ENCODE measurements at regions not wholly inside any gene's neighbourhood (a gene's known extent, or its start where the extent isn't known, plus 50 kb on each side); places are given as distances from the start of the nearest gene placed in this dataset.

DNA sequence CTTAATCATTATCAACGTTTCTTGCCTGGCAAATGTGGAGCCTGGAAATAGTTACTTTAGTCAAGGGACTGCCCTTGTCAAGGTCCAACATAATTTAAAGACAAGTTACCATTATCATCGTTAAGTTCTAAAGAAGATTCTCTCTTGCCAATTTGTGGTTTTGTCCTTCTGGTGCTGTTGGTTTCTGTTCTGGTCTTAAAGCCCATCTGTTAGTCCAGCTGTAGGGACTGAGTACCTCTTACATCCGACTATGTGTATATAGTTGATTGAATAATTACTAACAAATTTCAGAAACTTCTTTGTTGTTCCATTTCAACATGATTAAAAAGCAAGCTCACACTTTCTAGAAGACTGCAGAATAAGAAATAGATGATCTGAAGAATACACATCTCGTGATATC, 1854.9 kb downstream of the MAT2B start:
- no peak for TF ChIP-seq RAD21 (conservative IDR thresholded peaks at IDR 0.05)
- H3K9me3 ChIP-seq (ENCODE audit: low read length): no peaks in the 10 kb centered on the region
- no peak overlapping the region for H3K9ac ChIP-seq (ENCODE audit: low read length)
- H2AFZ ChIP-seq (ENCODE audit: low read depth, low read length): no peak overlapping the region
- no peaks in the 10 kb centered on the region for H3K27me3 ChIP-seq (ENCODE audit: insufficient read depth, low read depth, low read length)
- no peaks in the 10 kb centered on the region for H3F3A ChIP-seq (ENCODE audit: insufficient read depth, low read length, poor library complexity, severe bottlenecking)
- H3K27ac ChIP-seq (ENCODE audit: low read length): no peak overlapping the region
- no peak overlapping the region for H3K4me3 ChIP-seq (ENCODE audit: low read length)
- H4K20me1 ChIP-seq (ENCODE audit: insufficient read depth): no peaks in the 10 kb centered on the region
- H3K79me2 ChIP-seq (replicated peaks; ENCODE audit: insufficient read depth, low read length): no peaks in the 10 kb centered on the region
- no peaks in the 10 kb centered on the region for H3K36me3 ChIP-seq (ENCODE audit: insufficient read depth, low read length)
- no peak overlapping the region for H3K4me2 ChIP-seq (ENCODE audit: low read length)
- no peaks in the 10 kb centered on the region for H3K9me2 ChIP-seq (ENCODE audit: insufficient read depth, low read length)

DNA sequence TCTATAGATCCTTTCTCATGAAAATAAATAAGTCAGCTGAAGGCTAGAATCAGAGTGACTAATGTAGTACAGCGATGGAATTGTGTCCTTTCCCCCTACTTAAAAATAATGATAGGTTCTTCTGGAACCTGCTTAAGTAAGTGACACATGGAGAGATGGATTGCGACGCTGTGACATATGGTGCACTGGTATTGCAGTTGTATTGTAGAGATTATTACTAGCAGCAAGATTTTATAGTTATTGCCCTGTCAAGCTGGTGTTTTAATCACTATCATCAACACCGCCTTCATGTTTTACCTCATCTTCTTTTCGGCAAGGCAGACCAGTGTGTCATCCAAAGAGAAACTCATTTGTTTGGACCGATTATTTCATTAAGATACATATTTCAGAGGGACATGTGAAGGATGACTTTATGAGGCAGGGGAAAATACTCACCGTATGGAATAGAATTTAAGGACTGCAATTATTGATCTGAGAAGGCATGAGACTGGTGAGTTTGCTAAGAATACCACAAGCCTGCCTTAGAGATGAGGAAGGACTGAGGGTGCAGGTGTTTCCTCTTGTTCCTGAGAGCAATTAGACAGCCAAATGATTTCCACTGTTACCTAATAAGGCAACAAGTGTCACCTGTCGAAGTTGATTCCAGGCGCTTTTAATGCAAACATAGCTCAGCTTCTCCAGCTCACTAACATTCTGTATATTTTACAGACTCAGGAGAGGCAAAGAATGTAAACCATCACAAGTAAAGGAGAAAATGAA, 1855.5 kb downstream of the MAT2B start:
- H2AFZ ChIP-seq (ENCODE audit: low read depth, low read length): no peak overlapping the region
- H4K20me1 ChIP-seq (ENCODE audit: insufficient read depth): no peaks in the 10 kb centered on the region
- H3K9me2 ChIP-seq (ENCODE audit: insufficient read depth, low read length): no peaks in the 10 kb centered on the region
- H3K27me3 ChIP-seq (ENCODE audit: insufficient read depth, low read depth, low read length): no peaks in the 10 kb centered on the region
- peak overlapping the region; percentile 4 for H3K4me3 ChIP-seq (ENCODE audit: low read length)
- H3F3A ChIP-seq (ENCODE audit: insufficient read depth, low read length, poor library complexity, severe bottlenecking): no peaks in the 10 kb centered on the region
- TF ChIP-seq TAF1 (IDR thresholded peaks at IDR 0.05; ENCODE audit: low read depth) (no peak), EP300 (conservative IDR thresholded peaks at IDR 0.05; ENCODE audit: poor library complexity, severe bottlenecking) (peak; percentile 56), POLR2AphosphoS5 (IDR thresholded peaks at IDR 0.05) (peak; percentile 88)
- TF ChIP-seq, protein P1, sequence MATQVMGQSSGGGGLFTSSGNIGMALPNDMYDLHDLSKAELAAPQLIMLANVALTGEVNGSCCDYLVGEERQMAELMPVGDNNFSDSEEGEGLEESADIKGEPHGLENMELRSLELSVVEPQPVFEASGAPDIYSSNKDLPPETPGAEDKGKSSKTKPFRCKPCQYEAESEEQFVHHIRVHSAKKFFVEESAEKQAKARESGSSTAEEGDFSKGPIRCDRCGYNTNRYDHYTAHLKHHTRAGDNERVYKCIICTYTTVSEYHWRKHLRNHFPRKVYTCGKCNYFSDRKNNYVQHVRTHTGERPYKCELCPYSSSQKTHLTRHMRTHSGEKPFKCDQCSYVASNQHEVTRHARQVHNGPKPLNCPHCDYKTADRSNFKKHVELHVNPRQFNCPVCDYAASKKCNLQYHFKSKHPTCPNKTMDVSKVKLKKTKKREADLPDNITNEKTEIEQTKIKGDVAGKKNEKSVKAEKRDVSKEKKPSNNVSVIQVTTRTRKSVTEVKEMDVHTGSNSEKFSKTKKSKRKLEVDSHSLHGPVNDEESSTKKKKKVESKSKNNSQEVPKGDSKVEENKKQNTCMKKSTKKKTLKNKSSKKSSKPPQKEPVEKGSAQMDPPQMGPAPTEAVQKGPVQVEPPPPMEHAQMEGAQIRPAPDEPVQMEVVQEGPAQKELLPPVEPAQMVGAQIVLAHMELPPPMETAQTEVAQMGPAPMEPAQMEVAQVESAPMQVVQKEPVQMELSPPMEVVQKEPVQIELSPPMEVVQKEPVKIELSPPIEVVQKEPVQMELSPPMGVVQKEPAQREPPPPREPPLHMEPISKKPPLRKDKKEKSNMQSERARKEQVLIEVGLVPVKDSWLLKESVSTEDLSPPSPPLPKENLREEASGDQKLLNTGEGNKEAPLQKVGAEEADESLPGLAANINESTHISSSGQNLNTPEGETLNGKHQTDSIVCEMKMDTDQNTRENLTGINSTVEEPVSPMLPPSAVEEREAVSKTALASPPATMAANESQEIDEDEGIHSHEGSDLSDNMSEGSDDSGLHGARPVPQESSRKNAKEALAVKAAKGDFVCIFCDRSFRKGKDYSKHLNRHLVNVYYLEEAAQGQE (IDR thresholded peaks at IDR 0.05; ENCODE audit: borderline replicate concordance): no peak
- no peak overlapping the region for H3K27ac ChIP-seq (ENCODE audit: low read length)
- no peaks in the 10 kb centered on the region for H3K9me3 ChIP-seq (ENCODE audit: low read length)
- no peak overlapping the region for H3K4me2 ChIP-seq (ENCODE audit: low read length)
- H3K9ac ChIP-seq (ENCODE audit: low read length): no peak overlapping the region
- H3K79me2 ChIP-seq (replicated peaks; ENCODE audit: insufficient read depth, low read length): no peaks in the 10 kb centered on the region
- no peaks in the 10 kb centered on the region for H3K36me3 ChIP-seq (ENCODE audit: insufficient read depth, low read length)

DNA sequence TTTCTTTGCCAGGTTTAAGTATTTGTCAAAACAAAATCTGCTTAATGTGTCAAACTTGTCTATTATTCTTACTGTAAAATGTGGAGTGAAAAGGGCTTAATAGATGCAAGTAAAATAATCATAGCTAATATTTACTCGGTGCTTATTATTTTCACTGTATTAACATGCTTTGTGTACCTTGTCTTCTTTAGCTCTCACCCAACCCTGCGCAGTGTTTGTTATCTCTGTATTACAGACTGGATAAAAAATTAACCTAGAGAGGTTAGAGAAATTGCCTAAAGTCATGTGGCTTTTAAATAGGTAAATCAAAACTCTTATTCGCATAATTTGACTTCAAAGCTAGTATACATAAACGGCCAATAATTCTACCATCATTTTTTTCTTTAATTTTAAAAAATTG, 1864.8 kb downstream of the MAT2B start:
- Histone ChIP-seq H3K4me2 (ENCODE audit: low read length) (no peak overlapping the region), H3K9ac (ENCODE audit: low read length) (no peak overlapping the region), H3K27me3 (ENCODE audit: insufficient read depth, low read depth, low read length) (no peaks in the 10 kb centered on the region), H3K79me2 (replicated peaks; ENCODE audit: insufficient read depth, low read length) (no peaks in the 10 kb centered on the region), H4K20me1 (ENCODE audit: insufficient read depth) (no peaks in the 10 kb centered on the region), H2AFZ (ENCODE audit: low read depth, low read length) (no peak overlapping the region), H3K27ac (ENCODE audit: low read length) (no peak overlapping the region), H3F3A (ENCODE audit: insufficient read depth, low read length, poor library complexity, severe bottlenecking) (no peaks in the 10 kb centered on the region), H3K4me3 (ENCODE audit: low read length) (no peak overlapping the region), H3K36me3 (ENCODE audit: insufficient read depth, low read length) (no peaks in the 10 kb centered on the region), H3K9me3 (ENCODE audit: low read length) (no peaks in the 10 kb centered on the region), H3K9me2 (ENCODE audit: insufficient read depth, low read length) (no peaks in the 10 kb centered on the region)
- no peak for TF ChIP-seq SMC3 (conservative IDR thresholded peaks at IDR 0.05; ENCODE audit: poor library complexity)
- TF ChIP-seq EP300 (conservative IDR thresholded peaks at IDR 0.05; ENCODE audit: poor library complexity, severe bottlenecking): peak; percentile 49

DNA sequence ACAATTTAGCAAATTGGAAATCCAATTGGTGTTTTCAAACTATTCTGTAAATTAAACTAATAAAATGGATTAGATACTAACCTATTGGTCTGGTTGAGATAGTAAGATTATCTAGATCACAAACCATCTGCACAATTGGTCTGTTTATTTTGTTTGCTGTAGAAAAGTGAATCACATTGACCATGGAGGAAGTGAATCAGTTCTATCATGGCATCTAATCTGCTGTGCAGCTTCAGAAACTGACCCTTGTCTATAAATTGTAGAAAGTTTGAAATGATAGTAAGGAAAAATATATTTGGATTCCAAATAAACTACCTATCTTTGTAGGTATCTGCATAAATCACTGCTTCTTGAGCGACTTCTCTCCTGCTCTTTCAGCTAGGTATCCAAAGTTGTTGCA, 1865.4 kb downstream of the MAT2B start:
- Histone ChIP-seq H3K36me3 (ENCODE audit: insufficient read depth, low read length) (no peaks in the 10 kb centered on the region), H3K27ac (ENCODE audit: low read length) (no peak overlapping the region), H3K27me3 (ENCODE audit: insufficient read depth, low read depth, low read length) (no peaks in the 10 kb centered on the region), H3K9me3 (ENCODE audit: low read length) (no peaks in the 10 kb centered on the region), H2AFZ (ENCODE audit: low read depth, low read length) (no peak overlapping the region), H3K4me2 (ENCODE audit: low read length) (no peak overlapping the region), H3F3A (ENCODE audit: insufficient read depth, low read length, poor library complexity, severe bottlenecking) (no peaks in the 10 kb centered on the region), H3K79me2 (replicated peaks; ENCODE audit: insufficient read depth, low read length) (no peaks in the 10 kb centered on the region), H4K20me1 (ENCODE audit: insufficient read depth) (no peaks in the 10 kb centered on the region), H3K4me3 (ENCODE audit: low read length) (no peak overlapping the region), H3K9ac (ENCODE audit: low read length) (no peak overlapping the region), H3K9me2 (ENCODE audit: insufficient read depth, low read length) (no peaks in the 10 kb centered on the region)
- TF ChIP-seq, protein P1 (IDR thresholded peaks at IDR 0.05; ENCODE audit: borderline replicate concordance): no peak
- TF ChIP-seq, protein P2, sequence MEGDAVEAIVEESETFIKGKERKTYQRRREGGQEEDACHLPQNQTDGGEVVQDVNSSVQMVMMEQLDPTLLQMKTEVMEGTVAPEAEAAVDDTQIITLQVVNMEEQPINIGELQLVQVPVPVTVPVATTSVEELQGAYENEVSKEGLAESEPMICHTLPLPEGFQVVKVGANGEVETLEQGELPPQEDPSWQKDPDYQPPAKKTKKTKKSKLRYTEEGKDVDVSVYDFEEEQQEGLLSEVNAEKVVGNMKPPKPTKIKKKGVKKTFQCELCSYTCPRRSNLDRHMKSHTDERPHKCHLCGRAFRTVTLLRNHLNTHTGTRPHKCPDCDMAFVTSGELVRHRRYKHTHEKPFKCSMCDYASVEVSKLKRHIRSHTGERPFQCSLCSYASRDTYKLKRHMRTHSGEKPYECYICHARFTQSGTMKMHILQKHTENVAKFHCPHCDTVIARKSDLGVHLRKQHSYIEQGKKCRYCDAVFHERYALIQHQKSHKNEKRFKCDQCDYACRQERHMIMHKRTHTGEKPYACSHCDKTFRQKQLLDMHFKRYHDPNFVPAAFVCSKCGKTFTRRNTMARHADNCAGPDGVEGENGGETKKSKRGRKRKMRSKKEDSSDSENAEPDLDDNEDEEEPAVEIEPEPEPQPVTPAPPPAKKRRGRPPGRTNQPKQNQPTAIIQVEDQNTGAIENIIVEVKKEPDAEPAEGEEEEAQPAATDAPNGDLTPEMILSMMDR (IDR thresholded peaks at IDR 0.05; ENCODE audit: poor library complexity, severe bottlenecking): no peak
- TF ChIP-seq SMC3 (conservative IDR thresholded peaks at IDR 0.05; ENCODE audit: poor library complexity) (no peak), RAD21 (conservative IDR thresholded peaks at IDR 0.05) (no peak), POLR2AphosphoS5 (IDR thresholded peaks at IDR 0.05) (no peak), TAF1 (IDR thresholded peaks at IDR 0.05; ENCODE audit: low read depth) (no peak), MXI1 (conservative IDR thresholded peaks at IDR 0.05; ENCODE audit: poor library complexity, severe bottlenecking) (no peak), EP300 (conservative IDR thresholded peaks at IDR 0.05; ENCODE audit: poor library complexity, severe bottlenecking) (no peak)
